T-cell (primary cell): ENCODE measurements at regions not wholly inside any gene's neighbourhood (a gene's known extent, or its start where the extent isn't known, plus 50 kb on each side); places are given as distances from the start of the nearest gene placed in this dataset.

Experiments used
- ATAC-seq, 4 experiments: fragments of 200-7000 bp in 3 of 4; fragments of 150-1000 bp in 1 of 4; cut with Tn5 transposase; replicated peaks in 1 of 4; 1 replicate in 3 of 4; 2 replicates in 1 of 4; pipeline ENCODE4 v1.10.0; 2021; ENCODE audit warnings: moderate library complexity in 3 of 4, mild to moderate bottlenecking in 2 of 4, moderate number of reproducible peaks in 1 of 4
- CTCF ChIA-PET, 2 donors: fragments of 300-600 bp; sonication (Branson Sonifier 250); formaldehyde crosslinking; loops; one replicate each; lab custom pipeline; 2022; ENCODE audit warnings: antibody characterized with exemption in 2 of 2; lab: Charles Lee
- POLR2A ChIA-PET, 2 donors: fragments of 300-600 bp; sonication (Branson Sonifier 250); formaldehyde crosslinking; loops; one replicate each; lab custom pipeline; 2022; ENCODE audit warnings: antibody characterized with exemption in 2 of 2; lab: Charles Lee
- DNase-seq, 35 experiments: peaks; one replicate each; pipeline versions ENCODE4 v3.0.0 to v3.0.0-alpha.2; 2013 to 2023
- H3K27ac ChIP-seq: one replicate; pipeline ENCODE4 v1.5.1; 2013; ENCODE audit warnings: low read length
- H3K27me3 ChIP-seq, 2 experiments: replicated peaks in 1 of 2; 1 replicate in 1 of 2; 2 replicates in 1 of 2; pipeline versions ENCODE4 v1.6.1 to v1.7.0; 2013; ENCODE audit warnings: low read length in 1 of 2, mixed read lengths in 1 of 2; ENCODE audit not compliant: control insufficient read depth in 2 of 2, insufficient read depth in 2 of 2; ENCODE audit errors: extremely low read depth in 1 of 2
- H3K36me3 ChIP-seq, 2 donors: 1 replicate in 1 of 2; 2 replicates in 1 of 2; pipeline versions ENCODE4 v1.6.1 to v1.7.0; 2013; ENCODE audit warnings: low read length in 1 of 2; ENCODE audit not compliant: control insufficient read depth in 2 of 2, insufficient read depth in 1 of 2; ENCODE audit errors: extremely low read depth in 1 of 2
- H3K4me1 ChIP-seq, 2 experiments: 1 replicate in 1 of 2; 2 replicates in 1 of 2; pipeline versions ENCODE4 v1.6.1 to v1.7.0; 2013; ENCODE audit warnings: low read length in 2 of 2, mixed read lengths in 1 of 2; ENCODE audit not compliant: insufficient read depth in 2 of 2, control insufficient read depth in 1 of 2; ENCODE audit errors: extremely low read depth in 1 of 2
- H3K4me3 ChIP-seq, 2 donors: 1 replicate in 1 of 2; 2 replicates in 1 of 2; pipeline versions ENCODE4 v1.5.1 to v1.7.0; 2013; ENCODE audit warnings: mild to moderate bottlenecking in 2 of 2, low read length in 1 of 2, moderate library complexity in 1 of 2; ENCODE audit not compliant: control insufficient read depth in 1 of 2; ENCODE audit errors: extremely low read depth in 1 of 2
- H3K9me3 ChIP-seq: 2 replicates; pipeline ENCODE4 v1.7.0; 2013
- H3K27ac Mint-ChIP-seq, 2 donors: one replicate each; pipeline ENCODE4 v1.8.0; 2020 to 2021; ENCODE audit warnings: mild to moderate bottlenecking in 2 of 2, mixed read lengths in 2 of 2
- H3K27me3 Mint-ChIP-seq, 2 donors: one replicate each; pipeline ENCODE4 v1.8.0; 2021 to 2022; ENCODE audit warnings: mixed read lengths in 2 of 2
- H3K36me3 Mint-ChIP-seq: one replicate; pipeline ENCODE4 v1.8.0; 2021; ENCODE audit warnings: mixed read lengths
- H3K4me1 Mint-ChIP-seq, 3 donors: one replicate each; pipeline ENCODE4 v1.8.0; 2020 to 2022; ENCODE audit warnings: mixed read lengths in 3 of 3, mild to moderate bottlenecking in 1 of 3
- H3K4me3 Mint-ChIP-seq, 3 donors: one replicate each; pipeline ENCODE4 v1.8.0; 2020 to 2022; ENCODE audit warnings: mild to moderate bottlenecking in 3 of 3, mixed read lengths in 3 of 3, moderate library complexity in 3 of 3
- H3K9me3 Mint-ChIP-seq, 3 donors: one replicate each; pipeline ENCODE4 v1.8.0; 2020 to 2022; ENCODE audit warnings: mixed read lengths in 3 of 3
- WGBS: methylation state at CpG from one replicate; pipeline ENCODE4 v1.1.5; 2013; ENCODE audit warnings: missing lambda C conversion rate; ENCODE audit not compliant: insufficient coverage; 5-methylcytosine and 5-hydroxymethylcytosine counted together

GRCh38 chr13:47794963-47795362, 206.1 kb downstream of the SUCLA2 start:
- Mint-ChIP-seq H3K9me3 (peaks cover 9 to 23% (median 10%) of the 10 kb centered on the region in 3 donors), H3K36me3 (peaks cover 3% of the 10 kb centered on the region), H3K4me1 (no peaks in the 10 kb centered on the region), H3K27me3 (peaks cover 0 to 5% of the 10 kb centered on the region in 2 donors), H3K4me3 (no peak overlapping the region), H3K27ac (no peak overlapping the region)
- ATAC-seq (no peak), DNase-seq (no peak)
- CTCF ChIA-PET, result no interaction called here
- Histone ChIP-seq H3K9me3 (no peaks in the 10 kb centered on the region), H3K27me3 (no peaks in the 10 kb centered on the region), H3K4me3 (no peak overlapping the region), H3K36me3 (no peaks in the 10 kb centered on the region), H3K27ac (no peak overlapping the region), H3K4me1 (no peaks in the 10 kb centered on the region)
- POLR2A ChIA-PET, result no interaction called here
- WGBS, result no CpG with 5 or more reads among the region's 2 CpGs

- H3K27ac ChIP-seq, result no peak overlapping the region
- Mint-ChIP-seq H3K4me1 (no peaks in the 10 kb centered on the region), H3K9me3 (peaks cover 10 to 29% (median 15%) of the 10 kb centered on the region in 3 donors), H3K27me3 (peaks cover 0 to 5% of the 10 kb centered on the region in 2 donors), H3K36me3 (peaks cover 3% of the 10 kb centered on the region), H3K4me3 (no peak overlapping the region), H3K27ac (no peak overlapping the region)
- no peaks in the 10 kb centered on the region for H3K36me3 ChIP-seq
- no peaks in the 10 kb centered on the region for H3K27me3 ChIP-seq
- H3K4me3 ChIP-seq, result no peak overlapping the region
- CTCF ChIA-PET, result no interaction called here
- ATAC-seq (no peak), DNase-seq (no peak)
- H3K4me1 ChIP-seq, result no peaks in the 10 kb centered on the region
- POLR2A ChIA-PET, result no interaction called here
- no peaks in the 10 kb centered on the region for H3K9me3 ChIP-seq
- WGBS, result 50% methylated on average over 2 of the region's 2 CpGs
Measured at GRCh38 chr13:47790755-47791154, 210.3 kb downstream of the SUCLA2 start.

GRCh38 chr13:47788844-47789243, 212.2 kb downstream of the SUCLA2 start:
- Histone ChIP-seq H3K4me3 (no peak overlapping the region), H3K4me1 (no peaks in the 10 kb centered on the region), H3K9me3 (no peaks in the 10 kb centered on the region), H3K36me3 (no peaks in the 10 kb centered on the region), H3K27me3 (no peaks in the 10 kb centered on the region), H3K27ac (no peak overlapping the region)
- Mint-ChIP-seq H3K4me1 (no peaks in the 10 kb centered on the region), H3K36me3 (peaks cover 3% of the 10 kb centered on the region), H3K9me3 (peaks cover 10 to 29% (median 15%) of the 10 kb centered on the region in 3 donors), H3K4me3 (no peak overlapping the region), H3K27me3 (peaks cover 0 to 1% of the 10 kb centered on the region in 2 donors), H3K27ac (no peak overlapping the region)
- ChIA-PET CTCF (no interaction called here), POLR2A (no interaction called here)
- DNase-seq (no peak), ATAC-seq (no peak)

GRCh38 chr13:47774671-47774994, 226.4 kb downstream of the SUCLA2 start:
- no peak overlapping the region for H3K27ac ChIP-seq
- Mint-ChIP-seq H3K27ac (no peak overlapping the region), H3K4me3 (no peak overlapping the region), H3K9me3 (peaks cover 13 to 18% (median 16%) of the 10 kb centered on the region in 3 donors), H3K27me3 (peaks cover 6 to 12% of the 10 kb centered on the region in 2 donors), H3K36me3 (no peaks in the 10 kb centered on the region), H3K4me1 (no peaks in the 10 kb centered on the region)
- H3K36me3 ChIP-seq, result no peaks in the 10 kb centered on the region
- H3K27me3 ChIP-seq, result peaks cover 0 to 12% of the 10 kb centered on the region in 2 experiments
- no peak overlapping the region for H3K4me3 ChIP-seq
- ATAC-seq (no peak), DNase-seq (no peak)
- CTCF ChIA-PET, result interaction anchor here in 1 of 2 donors (0.9 kb wide), 1 partner anchor 648 kb away, joined by 3 read pairs; no protein-coding TSS in a partner anchor
- no peaks in the 10 kb centered on the region for H3K9me3 ChIP-seq
- POLR2A ChIA-PET, result no interaction called here
- H3K4me1 ChIP-seq, result no peaks in the 10 kb centered on the region

GRCh38 chr13:47764817-47765216, 236.3 kb downstream of the SUCLA2 start:
- ATAC-seq (no peak), DNase-seq (no peak)
- Histone ChIP-seq H3K4me1 (no peaks in the 10 kb centered on the region), H3K9me3 (no peaks in the 10 kb centered on the region), H3K4me3 (no peak overlapping the region), H3K27me3 (no peaks in the 10 kb centered on the region), H3K36me3 (no peaks in the 10 kb centered on the region), H3K27ac (no peak overlapping the region)
- Mint-ChIP-seq H3K27me3 (peaks cover 4 to 7% of the 10 kb centered on the region in 2 donors), H3K36me3 (no peaks in the 10 kb centered on the region), H3K9me3 (peaks cover 5 to 13% (median 9%) of the 10 kb centered on the region in 3 donors), H3K4me1 (no peaks in the 10 kb centered on the region), H3K4me3 (no peak overlapping the region), H3K27ac (no peak overlapping the region)
- no CpG with 5 or more reads among the region's 1 CpG for WGBS
- CTCF ChIA-PET, result no interaction called here
- POLR2A ChIA-PET, result no interaction called here

GRCh38 chr13:47757466-47758080, 243.5 kb downstream of the SUCLA2 start:
- Histone ChIP-seq H3K27me3 (no peaks in the 10 kb centered on the region), H3K4me1 (no peaks in the 10 kb centered on the region), H3K4me3 (no peak overlapping the region), H3K27ac (no peak overlapping the region), H3K9me3 (no peaks in the 10 kb centered on the region), H3K36me3 (no peaks in the 10 kb centered on the region)
- Mint-ChIP-seq H3K4me1 (no peaks in the 10 kb centered on the region), H3K4me3 (no peak overlapping the region), H3K36me3 (no peaks in the 10 kb centered on the region), H3K9me3 (peaks cover 0 to 2% (median 0%) of the 10 kb centered on the region in 3 donors), H3K27ac (no peak overlapping the region), H3K27me3 (peaks cover 0 to 19% of the 10 kb centered on the region in 2 donors)
- DNase-seq, result no peak
- ATAC-seq, result no peak
- CTCF ChIA-PET, result no interaction called here
- 90% methylated on average over 2 of the region's 4 CpGs for WGBS
- POLR2A ChIA-PET, result no interaction called here

- Mint-ChIP-seq H3K27ac (no peak overlapping the region), H3K27me3 (peaks cover 0 to 5% of the 10 kb centered on the region in 2 donors), H3K36me3 (no peaks in the 10 kb centered on the region), H3K4me1 (no peaks in the 10 kb centered on the region), H3K9me3 (no peaks in the 10 kb centered on the region), H3K4me3 (no peak overlapping the region)
- Histone ChIP-seq H3K27ac (no peak overlapping the region), H3K27me3 (no peaks in the 10 kb centered on the region), H3K4me3 (no peak overlapping the region), H3K9me3 (no peaks in the 10 kb centered on the region), H3K4me1 (no peaks in the 10 kb centered on the region), H3K36me3 (no peaks in the 10 kb centered on the region)
- WGBS, result 71% methylated on average over 5 of the region's 6 CpGs
- DNase-seq (no peak), ATAC-seq (no peak)
- POLR2A ChIA-PET, result no interaction called here
- CTCF ChIA-PET, result no interaction called here
Measured at GRCh38 chr13:47747901-47748300, 253.2 kb downstream of the SUCLA2 start.
